ENCODE measurements at regions not wholly inside any gene's neighbourhood (a gene's known extent, or its start where the extent isn't known, plus 50 kb on each side); places are given as distances from the start of the nearest gene placed in this dataset.

DNA sequence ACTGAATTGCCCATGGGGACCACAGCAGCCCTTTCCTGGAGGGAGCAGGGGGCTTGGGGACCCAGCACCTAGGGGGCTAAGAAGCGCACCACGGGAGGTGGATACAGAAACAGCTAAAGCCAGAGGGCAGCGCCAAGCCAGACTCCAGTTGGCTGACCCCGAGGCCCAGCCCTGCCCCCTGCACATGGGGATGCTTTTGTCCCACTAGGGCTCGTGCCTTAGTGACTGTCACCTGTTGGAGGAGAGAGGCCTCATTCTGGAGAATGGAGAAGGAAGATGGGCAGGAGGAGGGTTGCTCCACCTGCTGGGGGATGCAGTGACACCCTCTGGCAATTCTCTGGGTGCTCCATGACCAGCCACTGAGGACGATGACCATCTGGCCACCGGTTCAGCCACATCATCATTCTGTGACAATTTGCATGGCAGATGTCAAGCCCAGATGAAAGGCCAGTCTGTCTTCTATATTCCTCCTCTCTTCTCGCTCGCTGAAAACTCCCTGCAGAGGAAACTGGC, 167.8 kb upstream of the TLE3 start:
- peak; percentile 42 for TF ChIP-seq CTCF (IDR thresholded peaks at IDR 0.05; ENCODE audit: low read depth, low read length, poor library complexity, severe bottlenecking)
- TF ChIP-seq EZH2phosphoT487 (IDR thresholded peaks at IDR 0.05; ENCODE audit: borderline replicate concordance, low read length): no peak
